Peyer's patch (tissue), 4 donors: ENCODE measurements at regions not wholly inside any gene's neighbourhood (a gene's known extent, or its start where the extent isn't known, plus 50 kb on each side); places are given as distances from the start of the nearest gene placed in this dataset.

Source experiments
- POLR2A ChIP-seq, 2 donors: fragments of 450-650 bp; IDR thresholded peaks; one replicate each; pipeline ENCODE4 v1.5.1; 2017; ENCODE audit warnings: antibody characterized with exemption in 2 of 2, mild to moderate bottlenecking in 2 of 2, moderate library complexity in 2 of 2
- TF ChIP-seq, protein P1 (sequence below), 6 experiments: fragments of 450-650 bp in 4 of 6; fragments of 200-600 bp in 2 of 6; sonication (generic) in 1 of 6; IDR thresholded peaks; one replicate each; pipeline ENCODE4 v1.5.1; 2017 to 2019; ENCODE audit warnings: antibody characterized with exemption in 6 of 6, mild to moderate bottlenecking in 3 of 6, moderate library complexity in 1 of 6

DNA sequence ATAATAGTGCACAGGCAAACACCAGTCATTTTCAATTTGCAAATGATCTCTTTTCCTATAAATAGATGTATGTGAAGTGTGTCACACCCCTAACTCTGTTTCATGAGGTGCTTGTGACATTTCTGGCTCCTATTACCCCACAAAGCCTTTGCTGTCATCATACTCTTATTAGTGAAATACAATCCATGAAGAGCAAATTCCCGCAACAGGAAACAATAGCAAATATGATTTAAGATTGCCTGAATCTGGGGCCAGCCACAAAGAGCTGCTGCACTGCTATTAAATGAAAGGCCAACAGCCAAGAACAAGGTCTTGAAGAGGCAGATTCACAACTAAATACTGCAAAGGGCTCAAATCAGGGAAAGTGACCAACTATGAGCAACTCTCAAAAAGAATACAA is 96.3 kb upstream of the CAV2 start:
- TF ChIP-seq, protein P1, sequence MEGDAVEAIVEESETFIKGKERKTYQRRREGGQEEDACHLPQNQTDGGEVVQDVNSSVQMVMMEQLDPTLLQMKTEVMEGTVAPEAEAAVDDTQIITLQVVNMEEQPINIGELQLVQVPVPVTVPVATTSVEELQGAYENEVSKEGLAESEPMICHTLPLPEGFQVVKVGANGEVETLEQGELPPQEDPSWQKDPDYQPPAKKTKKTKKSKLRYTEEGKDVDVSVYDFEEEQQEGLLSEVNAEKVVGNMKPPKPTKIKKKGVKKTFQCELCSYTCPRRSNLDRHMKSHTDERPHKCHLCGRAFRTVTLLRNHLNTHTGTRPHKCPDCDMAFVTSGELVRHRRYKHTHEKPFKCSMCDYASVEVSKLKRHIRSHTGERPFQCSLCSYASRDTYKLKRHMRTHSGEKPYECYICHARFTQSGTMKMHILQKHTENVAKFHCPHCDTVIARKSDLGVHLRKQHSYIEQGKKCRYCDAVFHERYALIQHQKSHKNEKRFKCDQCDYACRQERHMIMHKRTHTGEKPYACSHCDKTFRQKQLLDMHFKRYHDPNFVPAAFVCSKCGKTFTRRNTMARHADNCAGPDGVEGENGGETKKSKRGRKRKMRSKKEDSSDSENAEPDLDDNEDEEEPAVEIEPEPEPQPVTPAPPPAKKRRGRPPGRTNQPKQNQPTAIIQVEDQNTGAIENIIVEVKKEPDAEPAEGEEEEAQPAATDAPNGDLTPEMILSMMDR (IDR thresholded peaks at IDR 0.05): no peak
- TF ChIP-seq POLR2A (IDR thresholded peaks at IDR 0.05): no peak
